HFFc6 (cell line): ENCODE measurements at regions not wholly inside any gene's neighbourhood (a gene's known extent, or its start where the extent isn't known, plus 50 kb on each side); places are given as distances from the start of the nearest gene placed in this dataset.
A peak's percentile ranks its signal among the peaks of the same experiment; 100 is the strongest.

Experiments
- DNase-seq: peaks from one replicate; pipeline ENCODE4 v3.0.0-alpha.2; 2018
- H3K27ac Mint-ChIP-seq: 2 replicates; pipeline ENCODE4 v1.8.0; 2020; ENCODE audit warnings: mild to moderate bottlenecking, mixed read lengths
- H3K27me3 Mint-ChIP-seq: 2 replicates; pipeline ENCODE4 v1.8.0; 2021; ENCODE audit warnings: mild to moderate bottlenecking, moderate library complexity, mixed read lengths; ENCODE audit not compliant: insufficient read depth
- H3K36me3 Mint-ChIP-seq: 2 replicates; pipeline ENCODE4 v1.8.0; 2021; ENCODE audit warnings: low read depth, mixed read lengths
- H3K4me1 Mint-ChIP-seq: 2 replicates; pipeline ENCODE4 v1.8.0; 2020; ENCODE audit warnings: low read depth, mixed read lengths
- H3K4me3 Mint-ChIP-seq: 2 replicates; pipeline ENCODE4 v1.8.0; 2020; ENCODE audit warnings: mild to moderate bottlenecking, moderate library complexity, mixed read lengths
- H3K9me3 Mint-ChIP-seq: 2 replicates; pipeline ENCODE4 v1.8.0; 2020; ENCODE audit warnings: mild to moderate bottlenecking, mixed read lengths
- CTCF ChIP-seq: fragments of 200-600 bp; sonication (generic); IDR thresholded peaks from 2 replicates; pipeline ENCODE4 v1.5.0; 2021; ENCODE audit warnings: antibody characterized with exemption, mild to moderate bottlenecking

GRCh38 chr3:72320955-72321303 is 527.3 kb downstream of the SHQ1 start:
- no peak overlapping the region for H3K27ac Mint-ChIP-seq
- H3K36me3 Mint-ChIP-seq = no peaks in the 10 kb centered on the region
- H3K27me3 Mint-ChIP-seq = no peaks in the 10 kb centered on the region; the same call in 1 of the 2 replicates
- no peak for DNase-seq
- H3K4me1 Mint-ChIP-seq = peaks cover 29% of the 10 kb centered on the region
- H3K4me3 Mint-ChIP-seq = no peak overlapping the region
- TF ChIP-seq CTCF = no peak
- H3K9me3 Mint-ChIP-seq = no peaks in the 10 kb centered on the region

- Mint-ChIP-seq H3K4me3 (no peak overlapping the region), H3K9me3 (no peaks in the 10 kb centered on the region), H3K27me3 (no peaks in the 10 kb centered on the region; the same call in 1 of the 2 replicates), H3K36me3 (no peaks in the 10 kb centered on the region), H3K27ac (no peak overlapping the region), H3K4me1 (peaks cover 29% of the 10 kb centered on the region)
- DNase-seq = no peak
- no peak for TF ChIP-seq CTCF
Observed at GRCh38 chr3:72320095-72320954, 527.9 kb downstream of the SHQ1 start.

GRCh38 chr3:72319194-72320094 is 528.8 kb downstream of the SHQ1 start:
- peaks cover 29% of the 10 kb centered on the region for H3K4me1 Mint-ChIP-seq
- H3K36me3 Mint-ChIP-seq = no peaks in the 10 kb centered on the region
- peak; percentile 58 for DNase-seq
- no peak for TF ChIP-seq CTCF
- peak overlapping the region; percentile 62 for H3K27ac Mint-ChIP-seq
- H3K27me3 Mint-ChIP-seq = no peaks in the 10 kb centered on the region; the same call in 1 of the 2 replicates
- no peak overlapping the region for H3K4me3 Mint-ChIP-seq
- no peaks in the 10 kb centered on the region for H3K9me3 Mint-ChIP-seq

- H3K4me3 Mint-ChIP-seq = no peak overlapping the region
- H3K36me3 Mint-ChIP-seq = no peaks in the 10 kb centered on the region
- no peaks in the 10 kb centered on the region; the same call in 1 of the 2 replicates for H3K27me3 Mint-ChIP-seq
- H3K27ac Mint-ChIP-seq = peak overlapping the region; percentile 62; the same call in 1 of the 2 replicates
- H3K4me1 Mint-ChIP-seq = peaks cover 29% of the 10 kb centered on the region
- H3K9me3 Mint-ChIP-seq = no peaks in the 10 kb centered on the region
- no peak for TF ChIP-seq CTCF
- DNase-seq = no peak
Observed at GRCh38 chr3:72318504-72319193, 529.6 kb downstream of the SHQ1 start.

GRCh38 chr3:72317491-72317890 is 530.8 kb downstream of the SHQ1 start:
- Mint-ChIP-seq H3K9me3 (no peaks in the 10 kb centered on the region), H3K36me3 (no peaks in the 10 kb centered on the region), H3K27me3 (no peaks in the 10 kb centered on the region), H3K4me3 (no peak overlapping the region), H3K27ac (no peak overlapping the region), H3K4me1 (peaks cover 29% of the 10 kb centered on the region)
- DNase-seq = no peak
- TF ChIP-seq CTCF = no peak
